BLaER1 treated with 17β-estradiol and CSF1 and Interleukin-3, amounts not matched to agents 10 nM and 100 nM (cell line): ENCODE measurements at regions not wholly inside any gene's neighbourhood (a gene's known extent, or its start where the extent isn't known, plus 50 kb on each side); places are given as distances from the start of the nearest gene placed in this dataset.

Source experiments
- H3K27ac ChIP-seq, 11 experiments: shearing (Covaris generic); formaldehyde crosslinking; 2 replicates each; pipeline ENCODE4 v1.8.1; 2022
- H3K27me3 ChIP-seq, 11 experiments: shearing (Covaris generic); formaldehyde crosslinking; 2 replicates each; pipeline ENCODE4 v1.8.1; 2022
- H3K36me3 ChIP-seq, 11 experiments: shearing (Covaris generic); formaldehyde crosslinking; 2 replicates each; pipeline ENCODE4 v1.8.1; 2022
- H3K4me1 ChIP-seq, 10 experiments: shearing (Covaris generic); formaldehyde crosslinking; 2 replicates each; pipeline ENCODE4 v1.8.1; 2022
- H3K4me2 ChIP-seq, 11 experiments: shearing (Covaris generic); formaldehyde crosslinking; 2 replicates each; pipeline ENCODE4 v1.8.1; 2022
- H3K4me3 ChIP-seq, 10 experiments: shearing (Covaris generic); formaldehyde crosslinking; 2 replicates each; pipeline ENCODE4 v1.8.1; 2022
- H3K9ac ChIP-seq, 11 experiments: shearing (Covaris generic); formaldehyde crosslinking; 2 replicates each; pipeline ENCODE4 v1.8.1; 2022
- H3K9me3 ChIP-seq, 11 experiments: shearing (Covaris generic); formaldehyde crosslinking; replicated peaks in 1 of 11; 2 replicates each; pipeline ENCODE4 v1.8.1; 2022
- H4K20me1 ChIP-seq, 11 experiments: shearing (Covaris generic); formaldehyde crosslinking; 2 replicates each; pipeline ENCODE4 v1.8.1; 2022
- Cebpa-rat ChIP-seq, 11 experiments: shearing (Covaris generic); IDR thresholded peaks; 2 replicates each; pipeline ENCODE4 v1.8.1; 2022

DNA sequence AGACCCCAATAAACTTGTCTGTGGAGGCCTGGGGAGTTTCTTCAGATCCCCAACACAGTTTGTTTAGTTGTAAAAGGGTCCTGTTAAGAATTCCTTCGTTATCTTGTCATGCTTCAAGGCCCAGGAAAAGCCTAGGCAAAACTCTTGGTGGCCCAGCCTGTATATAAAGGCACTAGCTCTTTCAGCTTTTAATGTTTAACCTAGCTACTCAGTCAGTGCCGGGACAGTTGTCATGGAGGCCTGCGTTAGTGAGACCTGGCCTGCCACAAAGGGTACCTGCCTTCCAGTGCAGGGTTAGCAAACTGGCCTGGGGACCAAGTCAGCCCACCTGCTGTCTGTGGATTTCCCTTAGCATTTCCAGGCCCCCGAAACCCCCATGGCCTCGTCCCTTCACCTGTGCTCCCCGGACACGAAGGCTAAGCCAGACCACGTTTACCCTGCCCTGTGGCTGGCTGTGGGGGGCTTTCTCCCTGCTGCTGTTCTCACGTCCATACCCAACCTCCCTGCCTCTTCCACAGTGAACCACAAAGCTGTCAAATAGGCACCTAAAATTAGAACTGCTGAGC lies 96.9 kb upstream of the PPP2R2D start:
- no peaks in the 10 kb centered on the region for H3K27me3 ChIP-seq
- H3K4me3 ChIP-seq, result no peak overlapping the region
- no peak for TF ChIP-seq Cebpa-rat (IDR thresholded peaks at IDR 0.05)
- H3K4me1 ChIP-seq, result peaks cover 0 to 24% (median 13%) of the 10 kb centered on the region in 10 experiments; a peak in 13 of 20 replicates
- H3K27ac ChIP-seq, result no peak overlapping the region
- H3K4me2 ChIP-seq, result peak overlapping the region in 5 of 11 experiments; percentile 47 to 72 (median 63); a peak in 7 of 22 replicates
- peaks cover 13 to 20% (median 16%) of the 10 kb centered on the region in 11 experiments for H3K9me3 ChIP-seq
- H4K20me1 ChIP-seq, result 0 out of 22 replicates have a peak, but pooled peaks cover 0 to 5% (median 0%) of the 10 kb centered on the region in 11 experiments
- no peak overlapping the region for H3K9ac ChIP-seq
- no peaks in the 10 kb centered on the region for H3K36me3 ChIP-seq

DNA sequence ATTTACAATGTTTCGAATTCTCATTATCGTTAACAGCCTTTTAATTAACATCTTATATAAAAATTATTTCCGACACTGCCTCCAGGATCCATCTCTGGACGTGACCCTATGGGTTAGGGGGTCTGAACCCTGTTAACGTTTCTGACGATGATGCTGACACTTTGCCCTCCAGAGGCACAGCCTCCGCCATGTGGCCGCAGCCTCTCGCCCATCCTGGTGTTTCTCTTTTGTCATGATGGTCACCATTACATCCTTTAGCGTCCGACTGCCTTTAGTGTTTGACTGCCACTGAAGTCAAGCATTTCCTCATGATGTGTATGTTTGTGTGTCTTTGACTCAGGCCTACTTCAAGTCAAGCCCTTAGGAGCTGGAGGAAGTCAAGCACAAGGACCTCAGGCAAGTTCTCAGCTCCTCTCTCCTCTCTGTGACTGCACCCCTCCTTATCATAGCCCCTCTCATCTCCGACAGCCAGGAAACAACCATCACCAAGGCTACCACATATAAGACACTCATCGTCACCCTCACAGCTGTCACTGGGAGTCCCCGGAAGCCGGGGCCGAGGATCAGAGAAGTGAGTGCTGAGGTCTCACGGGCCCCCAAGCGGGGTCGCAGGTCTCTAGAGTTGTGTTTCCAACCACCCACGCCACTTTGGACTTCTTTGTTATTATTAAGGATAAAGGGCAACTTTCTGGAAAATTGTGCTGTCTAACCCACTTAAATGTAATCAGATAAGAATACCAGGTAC lies 96.1 kb upstream of the PPP2R2D start:
- TF ChIP-seq Cebpa-rat (IDR thresholded peaks at IDR 0.05), result no peak
- Histone ChIP-seq H3K4me1 (peaks cover 0 to 24% (median 13%) of the 10 kb centered on the region in 10 experiments; a peak in 13 of 20 replicates), H3K9ac (no peak overlapping the region), H4K20me1 (0 out of 22 replicates have a peak, but pooled peaks cover 0 to 5% (median 0%) of the 10 kb centered on the region in 11 experiments), H3K4me3 (no peak overlapping the region), H3K9me3 (peaks cover 5 to 12% (median 9%) of the 10 kb centered on the region in 11 experiments), H3K36me3 (no peaks in the 10 kb centered on the region), H3K27ac (no peak overlapping the region), H3K4me2 (peak overlapping the region in 8 of 11 experiments; percentile 12 to 72 (median 52); a peak in 15 of 22 replicates), H3K27me3 (no peaks in the 10 kb centered on the region)

- no peaks in the 10 kb centered on the region for H3K36me3 ChIP-seq
- H3K4me1 ChIP-seq, result peaks cover 0 to 24% (median 13%) of the 10 kb centered on the region in 10 experiments; a peak in 13 of 20 replicates
- TF ChIP-seq Cebpa-rat (IDR thresholded peaks at IDR 0.05), result no peak
- H4K20me1 ChIP-seq, result 0 out of 22 replicates have a peak, but pooled peaks cover 0 to 5% (median 0%) of the 10 kb centered on the region in 11 experiments
- no peaks in the 10 kb centered on the region for H3K27me3 ChIP-seq
- no peak overlapping the region for H3K27ac ChIP-seq
- peaks cover 0 to 2% (median 0%) of the 10 kb centered on the region in 11 experiments; a peak in 2 of 22 replicates for H3K9me3 ChIP-seq
- no peak overlapping the region for H3K9ac ChIP-seq
- 0 out of 22 replicates have a peak overlapping the region, but pooled peaks of 2 of the 11 experiments have one; percentile 15 to 72 for H3K4me2 ChIP-seq
- no peak overlapping the region for H3K4me3 ChIP-seq
Observed at GRCh38 chr10:131805696-131806095, 95.1 kb upstream of the PPP2R2D start.

DNA sequence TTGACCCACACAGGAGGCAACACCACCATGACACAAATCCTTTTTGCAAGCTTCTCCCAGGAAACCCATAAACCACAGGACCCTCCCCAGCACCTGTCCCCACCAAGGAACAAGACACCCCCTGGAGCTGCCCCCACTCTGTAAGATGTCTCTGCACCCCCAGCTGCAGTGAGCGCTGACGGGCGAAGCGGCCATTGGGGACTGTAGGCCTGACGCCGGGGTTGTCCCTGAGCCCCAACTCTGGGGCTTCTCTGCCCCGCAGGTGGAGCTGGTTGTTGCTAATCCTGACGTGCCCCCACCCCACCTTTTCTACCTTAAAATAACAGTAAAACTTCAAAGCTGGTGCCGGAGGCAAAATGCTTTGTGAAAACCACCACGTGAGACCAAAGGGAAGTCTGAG lies 94.7 kb upstream of the PPP2R2D start:
- no peaks in the 10 kb centered on the region for H3K9me3 ChIP-seq
- H3K4me2 ChIP-seq, result no peak overlapping the region; a peak in 1 of 22 replicates

DNA sequence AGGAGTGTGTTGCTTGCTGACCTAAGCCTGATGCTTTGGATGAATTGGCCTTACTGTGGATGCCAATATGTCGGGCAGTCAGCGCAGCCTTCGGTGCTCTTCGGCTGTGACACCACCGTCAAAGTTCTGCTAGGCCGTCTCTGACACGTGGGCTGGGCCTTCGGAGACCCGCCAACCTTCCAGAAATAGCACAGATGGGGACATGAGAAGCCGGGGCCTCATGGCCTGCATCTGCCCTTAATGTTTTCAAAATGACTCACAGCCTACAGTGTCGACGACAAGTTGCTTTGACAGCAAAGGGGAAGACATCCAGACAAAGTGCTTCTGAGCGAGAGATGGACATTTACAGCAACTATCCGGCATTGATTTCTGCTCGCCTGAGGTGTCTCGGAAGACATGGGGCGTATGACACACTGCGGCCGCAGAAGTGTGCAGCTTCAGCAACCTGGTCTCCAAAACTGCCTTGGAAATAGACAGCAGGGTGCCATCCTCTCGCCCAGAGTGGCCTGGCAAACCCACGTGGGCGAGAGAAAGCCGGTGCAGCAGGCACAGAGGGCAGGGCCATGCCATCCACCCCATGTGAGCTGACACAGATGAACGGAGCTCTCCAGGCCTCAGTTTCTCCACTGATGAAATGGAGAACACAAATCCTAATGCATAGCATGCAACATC lies 94.0 kb upstream of the PPP2R2D start:
- Histone ChIP-seq H4K20me1 (peaks cover 0 to 9% (median 0%) of the 10 kb centered on the region in 11 experiments; a peak in 2 of 22 replicates), H3K4me3 (no peak overlapping the region), H3K27ac (no peak overlapping the region), H3K27me3 (no peaks in the 10 kb centered on the region), H3K36me3 (no peaks in the 10 kb centered on the region), H3K4me1 (peaks cover 0 to 24% (median 13%) of the 10 kb centered on the region in 10 experiments; a peak in 13 of 20 replicates), H3K9me3 (no peaks in the 10 kb centered on the region), H3K9ac (no peak overlapping the region), H3K4me2 (no peak overlapping the region)
- no peak for TF ChIP-seq Cebpa-rat (IDR thresholded peaks at IDR 0.05)

More for the DNA sequence above, 94.7 kb upstream of the PPP2R2D start:
- peaks cover 0 to 24% (median 13%) of the 10 kb centered on the region in 10 experiments; a peak in 13 of 20 replicates for H3K4me1 ChIP-seq
- H3K4me3 ChIP-seq, result no peak overlapping the region
- TF ChIP-seq Cebpa-rat (IDR thresholded peaks at IDR 0.05), result no peak
- no peak overlapping the region for H3K27ac ChIP-seq
- no peaks in the 10 kb centered on the region for H3K27me3 ChIP-seq
- H4K20me1 ChIP-seq, result peaks cover 0 to 7% (median 0%) of the 10 kb centered on the region in 11 experiments; a peak in 2 of 22 replicates
- H3K9ac ChIP-seq, result no peak overlapping the region
- no peaks in the 10 kb centered on the region for H3K36me3 ChIP-seq

DNA sequence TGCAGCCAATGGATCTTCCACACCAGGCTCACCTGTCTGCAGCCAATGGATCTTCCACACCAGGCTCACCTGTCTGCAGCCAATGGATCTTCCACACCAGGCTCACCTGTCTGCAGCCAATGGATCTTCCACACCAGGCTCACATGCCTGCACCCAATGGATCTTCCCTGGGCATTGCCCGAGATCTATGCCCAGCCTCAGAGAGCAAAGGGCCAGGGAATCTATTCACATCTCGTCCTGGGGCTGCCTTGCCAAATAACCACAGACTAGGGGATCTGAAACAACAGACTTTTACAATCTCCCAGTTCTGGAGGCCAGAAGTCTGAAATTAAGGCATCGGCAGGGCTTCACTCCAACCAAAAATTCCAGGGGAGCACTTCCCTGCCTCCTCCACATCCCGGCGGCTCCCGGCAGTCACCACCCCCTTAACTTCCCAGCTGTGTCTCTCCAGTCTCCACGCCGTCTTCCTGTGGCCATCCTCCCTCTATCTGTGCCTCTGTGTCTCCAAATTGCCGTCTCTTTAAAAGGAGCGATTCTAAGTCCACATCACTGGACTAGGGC lies 92.4 kb upstream of the PPP2R2D start:
- Histone ChIP-seq H3K36me3 (no peaks in the 10 kb centered on the region), H3K4me3 (no peak overlapping the region), H3K4me2 (no peak overlapping the region), H3K27ac (no peak overlapping the region), H4K20me1 (peaks cover 0 to 9% (median 0%) of the 10 kb centered on the region in 11 experiments; a peak in 2 of 22 replicates), H3K4me1 (peaks cover 0 to 24% (median 13%) of the 10 kb centered on the region in 10 experiments; a peak in 13 of 20 replicates), H3K27me3 (no peaks in the 10 kb centered on the region), H3K9me3 (no peaks in the 10 kb centered on the region), H3K9ac (no peak overlapping the region)
- no peak for TF ChIP-seq Cebpa-rat (IDR thresholded peaks at IDR 0.05)

DNA sequence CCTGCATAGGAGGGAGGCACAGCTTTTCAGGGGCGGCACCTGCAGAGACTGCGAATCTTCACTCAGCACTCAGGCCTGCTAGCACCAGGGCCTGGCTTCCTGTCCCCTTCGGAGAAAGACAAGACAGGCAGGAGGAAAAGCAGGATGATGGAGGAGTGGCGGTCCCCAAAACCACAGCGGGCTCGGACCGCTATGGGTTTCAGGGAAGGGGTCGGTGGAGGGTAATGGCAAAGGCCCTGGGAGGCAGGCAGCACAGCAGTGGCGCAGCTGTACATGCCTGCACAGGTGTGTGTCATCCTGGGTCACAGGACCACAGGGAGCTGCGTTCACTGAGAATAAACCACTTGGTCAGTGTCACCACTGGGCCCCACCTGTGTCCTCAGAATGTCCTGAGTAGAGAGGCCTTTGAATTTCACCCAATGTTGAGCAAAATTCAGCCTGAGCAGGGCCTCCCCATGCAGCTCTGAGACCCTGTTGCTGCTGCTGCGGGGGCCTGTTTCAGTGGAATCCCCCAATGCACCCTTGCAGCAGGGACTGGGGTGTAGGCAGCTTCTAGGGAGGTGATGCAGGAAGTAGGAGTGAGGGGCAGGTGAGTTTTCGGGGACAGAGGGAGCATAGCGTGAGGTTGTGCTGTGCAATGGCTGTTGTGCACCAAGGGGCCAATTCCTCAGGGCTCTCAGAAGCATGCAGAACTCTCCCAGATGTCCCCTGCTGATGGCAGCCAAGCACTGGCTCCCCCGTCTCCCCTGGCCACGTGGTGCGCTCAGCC lies 90.6 kb upstream of the PPP2R2D start:
- Histone ChIP-seq H3K27ac (no peak overlapping the region), H4K20me1 (peaks cover 0 to 9% (median 0%) of the 10 kb centered on the region in 11 experiments; a peak in 2 of 22 replicates), H3K27me3 (no peaks in the 10 kb centered on the region), H3K9ac (no peak overlapping the region), H3K4me2 (no peak overlapping the region), H3K4me1 (peaks cover 0 to 22% (median 12%) of the 10 kb centered on the region in 10 experiments; a peak in 15 of 20 replicates), H3K9me3 (no peaks in the 10 kb centered on the region), H3K36me3 (no peaks in the 10 kb centered on the region), H3K4me3 (no peak overlapping the region)
- no peak for TF ChIP-seq Cebpa-rat (IDR thresholded peaks at IDR 0.05)
